Progenitor cell of endocrine pancreas (in vitro differentiated cells): ENCODE measurements at regions not wholly inside any gene's neighbourhood (a gene's known extent, or its start where the extent isn't known, plus 50 kb on each side); places are given as distances from the start of the nearest gene placed in this dataset.

Experiments
- DNase-seq: peaks from one replicate; pipeline ENCODE4 v3.0.0; 2021; ENCODE audit warnings: low spot score; ENCODE audit not compliant: unreplicated experiment
- H3K27ac Mint-ChIP-seq: 2 replicates; pipeline ENCODE4 v1.8.0; 2021; ENCODE audit warnings: mild to moderate bottlenecking, moderate library complexity, mixed read lengths
- H3K27me3 Mint-ChIP-seq: 2 replicates; pipeline ENCODE4 v1.8.0; 2021; ENCODE audit warnings: mixed read lengths
- H3K36me3 Mint-ChIP-seq: 2 replicates; pipeline ENCODE4 v1.8.0; 2022; ENCODE audit warnings: mixed read lengths; ENCODE audit not compliant: insufficient read depth
- H3K4me1 Mint-ChIP-seq: 2 replicates; pipeline ENCODE4 v1.8.0; 2021; ENCODE audit warnings: low read depth, mixed read lengths
- H3K4me3 Mint-ChIP-seq: 2 replicates; pipeline ENCODE4 v1.8.0; 2021; ENCODE audit warnings: low read depth, mild to moderate bottlenecking, moderate library complexity, mixed read lengths
- H3K9me3 Mint-ChIP-seq: 2 replicates; pipeline ENCODE4 v1.8.0; 2021; ENCODE audit warnings: low read depth, mixed read lengths
- TF ChIP-seq, protein P1 (sequence below): fragments of 200-600 bp; sonication (generic); IDR thresholded peaks from one replicate; pipeline ENCODE4 v1.5.0; 2021; ENCODE audit warnings: antibody characterized with exemption, mild to moderate bottlenecking; ENCODE audit not compliant: unreplicated experiment

DNA sequence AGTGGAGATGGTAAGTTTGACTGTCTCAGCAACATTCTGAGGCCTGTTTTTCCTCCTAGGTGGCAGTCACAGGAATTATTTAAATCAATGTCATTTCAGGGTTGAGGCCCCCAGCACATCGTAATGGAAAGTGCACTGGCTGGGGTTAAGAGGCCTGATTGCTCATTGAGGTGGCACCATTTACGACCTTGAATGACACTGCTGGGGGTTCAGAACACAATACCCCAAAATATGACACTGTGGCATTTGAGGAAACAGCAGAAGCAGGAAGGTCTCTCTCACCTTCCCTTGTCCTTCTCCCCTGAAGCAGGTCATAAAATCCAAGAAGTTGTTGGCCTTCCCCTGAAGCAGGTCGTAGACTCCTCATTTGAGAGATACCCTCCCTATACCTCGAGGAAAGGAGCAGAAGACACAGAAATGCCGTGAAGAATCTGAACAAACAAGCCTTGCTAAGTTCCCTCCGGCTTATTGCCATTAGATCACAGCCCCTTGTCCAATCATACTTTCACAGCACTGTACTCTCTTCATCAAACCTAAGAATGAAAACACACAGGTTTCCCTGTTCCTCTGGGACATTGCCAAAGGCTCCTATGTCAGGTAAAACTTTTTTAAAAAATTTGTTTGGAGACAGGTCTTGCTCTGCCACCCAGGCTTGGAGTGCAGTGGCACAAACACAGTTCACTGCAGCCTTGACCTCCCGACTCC lies 71.3 kb downstream of the S1PR1 start:
- Mint-ChIP-seq H3K4me1 (peaks cover 8% of the 10 kb centered on the region), H3K27ac (no peak overlapping the region), H3K27me3 (peaks cover 38% of the 10 kb centered on the region), H3K4me3 (no peak overlapping the region), H3K36me3 (no peaks in the 10 kb centered on the region), H3K9me3 (no peaks in the 10 kb centered on the region)
- DNase-seq, result no peak
- TF ChIP-seq, protein P1, sequence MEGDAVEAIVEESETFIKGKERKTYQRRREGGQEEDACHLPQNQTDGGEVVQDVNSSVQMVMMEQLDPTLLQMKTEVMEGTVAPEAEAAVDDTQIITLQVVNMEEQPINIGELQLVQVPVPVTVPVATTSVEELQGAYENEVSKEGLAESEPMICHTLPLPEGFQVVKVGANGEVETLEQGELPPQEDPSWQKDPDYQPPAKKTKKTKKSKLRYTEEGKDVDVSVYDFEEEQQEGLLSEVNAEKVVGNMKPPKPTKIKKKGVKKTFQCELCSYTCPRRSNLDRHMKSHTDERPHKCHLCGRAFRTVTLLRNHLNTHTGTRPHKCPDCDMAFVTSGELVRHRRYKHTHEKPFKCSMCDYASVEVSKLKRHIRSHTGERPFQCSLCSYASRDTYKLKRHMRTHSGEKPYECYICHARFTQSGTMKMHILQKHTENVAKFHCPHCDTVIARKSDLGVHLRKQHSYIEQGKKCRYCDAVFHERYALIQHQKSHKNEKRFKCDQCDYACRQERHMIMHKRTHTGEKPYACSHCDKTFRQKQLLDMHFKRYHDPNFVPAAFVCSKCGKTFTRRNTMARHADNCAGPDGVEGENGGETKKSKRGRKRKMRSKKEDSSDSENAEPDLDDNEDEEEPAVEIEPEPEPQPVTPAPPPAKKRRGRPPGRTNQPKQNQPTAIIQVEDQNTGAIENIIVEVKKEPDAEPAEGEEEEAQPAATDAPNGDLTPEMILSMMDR, result no peak

DNA sequence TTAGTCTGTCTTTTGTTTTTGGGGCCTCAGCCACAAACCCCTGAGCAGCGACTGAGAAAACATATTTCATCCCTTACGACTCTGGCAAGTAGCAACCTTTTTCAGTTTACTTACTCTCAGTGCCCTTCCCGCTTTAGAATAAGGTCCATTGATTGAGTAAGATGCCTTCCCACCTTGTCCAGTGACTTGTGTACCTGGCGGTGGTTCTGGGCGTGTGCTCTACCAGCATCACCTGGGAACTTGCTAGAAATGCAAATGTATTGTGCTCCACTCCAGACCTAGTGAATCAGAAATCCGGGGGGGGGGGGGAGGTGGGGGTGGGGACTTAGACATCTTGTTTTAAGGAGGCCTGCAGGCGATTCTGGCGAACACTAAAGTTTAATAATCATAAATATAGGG lies 72.1 kb downstream of the S1PR1 start:
- no peak for DNase-seq
- H3K4me3 Mint-ChIP-seq, result no peak overlapping the region
- TF ChIP-seq, protein P1, result no peak
- no peaks in the 10 kb centered on the region for H3K36me3 Mint-ChIP-seq
- H3K27ac Mint-ChIP-seq, result no peak overlapping the region
- H3K27me3 Mint-ChIP-seq, result peaks cover 42% of the 10 kb centered on the region
- peaks cover 8% of the 10 kb centered on the region for H3K4me1 Mint-ChIP-seq
- H3K9me3 Mint-ChIP-seq, result no peaks in the 10 kb centered on the region

DNA sequence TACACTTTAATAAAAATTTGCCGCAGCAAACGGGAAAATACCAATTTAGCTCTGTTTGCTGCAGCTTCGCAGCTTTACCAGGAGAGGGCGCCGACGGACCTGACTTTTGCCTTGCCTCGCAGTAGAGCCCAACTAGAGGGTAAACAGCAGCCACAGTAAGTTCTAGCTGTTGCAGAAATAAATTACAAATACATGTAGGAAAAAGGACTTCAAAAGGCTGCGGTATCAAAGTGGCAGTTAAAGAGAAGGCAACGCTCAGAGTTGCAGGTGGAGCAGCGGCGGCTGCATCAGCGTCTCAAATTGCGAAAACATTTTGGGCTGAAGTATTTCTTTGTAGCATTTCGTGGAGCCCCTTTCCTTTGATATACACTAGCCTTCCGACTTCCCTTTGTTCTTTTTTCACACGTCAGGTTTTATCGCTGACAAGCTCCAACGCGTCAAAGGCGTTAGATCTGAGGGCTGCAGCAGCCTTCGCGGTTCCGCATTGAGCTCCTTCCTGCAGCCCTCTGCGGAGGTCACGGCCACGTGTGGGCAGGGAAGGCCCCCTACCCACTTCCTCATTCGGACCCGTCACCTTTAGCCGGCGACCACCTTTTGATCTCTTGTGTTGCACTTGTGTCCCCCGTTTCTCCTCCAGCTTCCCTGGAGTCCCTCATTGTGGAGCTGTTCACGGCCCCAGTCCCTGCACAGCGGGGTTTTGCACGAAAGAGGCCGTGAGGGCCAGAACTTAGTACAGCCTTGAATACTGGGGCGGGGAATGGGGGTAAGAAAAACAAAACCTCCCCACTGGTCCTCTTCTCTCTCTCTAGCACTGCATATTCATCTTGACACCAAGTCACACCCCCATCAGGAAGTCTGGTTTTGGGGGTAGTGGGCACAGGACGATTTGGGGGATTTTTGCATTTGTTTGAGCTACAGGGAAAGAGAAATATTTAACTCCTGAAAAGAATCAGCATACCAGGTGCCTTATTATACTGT lies 72.8 kb downstream of the S1PR1 start:
- peak; percentile 34 for DNase-seq

DNA sequence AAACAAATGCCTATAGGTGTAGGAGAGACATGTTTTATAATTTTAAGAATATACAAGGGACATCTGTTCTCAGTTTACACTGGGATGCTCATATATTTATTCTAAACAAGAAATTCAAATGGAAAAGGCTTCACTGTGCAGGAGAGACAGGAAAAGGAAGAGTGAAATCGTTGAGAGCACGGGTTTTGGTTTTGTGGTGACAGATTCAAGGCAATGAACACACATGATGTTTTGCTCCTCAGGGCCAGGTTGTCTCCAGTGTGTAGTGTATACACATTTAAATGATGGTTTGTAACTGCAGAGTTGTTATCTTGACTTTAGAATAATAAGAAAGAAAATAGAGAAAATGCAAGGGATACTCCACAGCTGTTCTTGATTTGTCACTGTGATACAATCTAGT lies 73.7 kb downstream of the S1PR1 start:
- peaks cover 8% of the 10 kb centered on the region for H3K4me1 Mint-ChIP-seq
- peak overlapping the region; percentile 77 for H3K4me3 Mint-ChIP-seq
- peaks cover 48% of the 10 kb centered on the region for H3K27me3 Mint-ChIP-seq
- no peak for DNase-seq
- TF ChIP-seq, protein P1, result no peak
- no peaks in the 10 kb centered on the region for H3K9me3 Mint-ChIP-seq
- H3K36me3 Mint-ChIP-seq, result no peaks in the 10 kb centered on the region
- no peak overlapping the region for H3K27ac Mint-ChIP-seq

More for the DNA sequence above, 72.8 kb downstream of the S1PR1 start:
- H3K4me1 Mint-ChIP-seq, result peaks cover 8% of the 10 kb centered on the region
- TF ChIP-seq, protein P1, result peak; percentile 87
- no peaks in the 10 kb centered on the region for H3K36me3 Mint-ChIP-seq
- H3K27ac Mint-ChIP-seq, result no peak overlapping the region
- H3K27me3 Mint-ChIP-seq, result peaks cover 43% of the 10 kb centered on the region
- H3K9me3 Mint-ChIP-seq, result no peaks in the 10 kb centered on the region
- peak overlapping the region; percentile 77 for H3K4me3 Mint-ChIP-seq

DNA sequence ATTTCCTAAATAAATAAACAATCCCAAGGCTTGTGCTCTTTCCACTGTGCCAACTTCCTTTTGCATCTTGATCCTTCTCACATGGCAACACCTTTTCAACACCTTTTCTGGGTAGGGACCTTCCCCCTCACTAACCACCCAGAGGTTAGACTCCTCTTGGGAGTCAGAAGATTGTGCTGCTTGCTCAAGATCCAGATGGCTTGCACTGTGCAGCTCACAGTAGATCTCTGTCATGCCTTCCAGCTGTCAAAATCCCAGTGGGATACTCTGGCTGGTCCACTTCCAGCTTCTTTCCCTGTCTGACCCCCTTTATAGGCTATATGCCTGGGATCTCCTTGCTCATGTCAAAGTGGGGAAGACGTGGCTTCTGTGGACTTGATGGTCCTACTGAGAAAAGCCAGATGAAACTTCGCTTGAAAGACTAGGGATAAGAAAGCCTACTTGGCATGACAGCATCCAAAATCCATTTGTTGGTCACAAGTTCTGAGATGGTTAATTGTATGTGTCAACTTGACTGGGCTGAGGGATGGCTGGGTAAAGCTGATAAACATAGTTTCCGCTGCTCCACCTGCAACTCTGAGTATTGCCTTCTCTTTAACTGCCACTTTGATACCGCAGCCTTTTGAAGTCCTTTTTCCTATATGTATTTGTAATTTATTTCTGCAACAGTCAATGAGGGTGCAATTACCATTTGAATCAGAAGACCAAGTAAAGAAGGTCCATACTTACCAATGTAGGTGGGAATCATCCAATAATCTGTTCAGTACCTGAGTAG lies 74.5 kb downstream of the S1PR1 start:
- Mint-ChIP-seq H3K27me3 (peaks cover 48% of the 10 kb centered on the region), H3K4me3 (no peak overlapping the region)
- TF ChIP-seq, protein P1, result no peak

More for the DNA sequence above, 74.5 kb downstream of the S1PR1 start:
- Mint-ChIP-seq H3K4me1 (peaks cover 10% of the 10 kb centered on the region), H3K36me3 (no peaks in the 10 kb centered on the region), H3K27ac (no peak overlapping the region), H3K9me3 (no peaks in the 10 kb centered on the region)
- DNase-seq, result no peak
